ENCODE measurements at regions not wholly inside any gene's neighbourhood (a gene's known extent, or its start where the extent isn't known, plus 50 kb on each side); places are given as distances from the start of the nearest gene placed in this dataset.

GRCh38 chr1:14039582-14040430 lies 339.8 kb downstream of the PRDM2 start:
- no peak for DNase-seq (ENCODE audit: low spot score)

DNA sequence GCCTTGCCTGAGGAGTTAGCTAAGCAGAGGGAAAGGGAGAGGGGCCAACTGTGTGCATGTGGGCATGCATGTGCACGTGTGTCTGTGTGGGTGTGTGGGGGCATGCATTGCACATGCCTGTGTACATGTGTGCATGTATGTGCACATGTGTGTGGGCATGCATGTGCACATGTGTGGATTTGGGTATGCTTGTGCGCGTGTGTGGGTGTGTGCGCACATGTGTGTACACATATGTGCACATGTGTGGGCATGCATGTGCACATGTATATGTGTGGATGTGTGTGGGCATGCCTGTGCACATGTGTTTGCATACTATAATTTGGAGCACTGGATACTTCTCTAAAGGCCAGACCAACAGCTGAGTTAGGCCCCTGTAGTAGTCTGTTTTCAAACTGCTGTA lies 350.0 kb downstream of the PRDM2 start:
- DNase-seq (ENCODE audit: low spot score) = no peak

DNA sequence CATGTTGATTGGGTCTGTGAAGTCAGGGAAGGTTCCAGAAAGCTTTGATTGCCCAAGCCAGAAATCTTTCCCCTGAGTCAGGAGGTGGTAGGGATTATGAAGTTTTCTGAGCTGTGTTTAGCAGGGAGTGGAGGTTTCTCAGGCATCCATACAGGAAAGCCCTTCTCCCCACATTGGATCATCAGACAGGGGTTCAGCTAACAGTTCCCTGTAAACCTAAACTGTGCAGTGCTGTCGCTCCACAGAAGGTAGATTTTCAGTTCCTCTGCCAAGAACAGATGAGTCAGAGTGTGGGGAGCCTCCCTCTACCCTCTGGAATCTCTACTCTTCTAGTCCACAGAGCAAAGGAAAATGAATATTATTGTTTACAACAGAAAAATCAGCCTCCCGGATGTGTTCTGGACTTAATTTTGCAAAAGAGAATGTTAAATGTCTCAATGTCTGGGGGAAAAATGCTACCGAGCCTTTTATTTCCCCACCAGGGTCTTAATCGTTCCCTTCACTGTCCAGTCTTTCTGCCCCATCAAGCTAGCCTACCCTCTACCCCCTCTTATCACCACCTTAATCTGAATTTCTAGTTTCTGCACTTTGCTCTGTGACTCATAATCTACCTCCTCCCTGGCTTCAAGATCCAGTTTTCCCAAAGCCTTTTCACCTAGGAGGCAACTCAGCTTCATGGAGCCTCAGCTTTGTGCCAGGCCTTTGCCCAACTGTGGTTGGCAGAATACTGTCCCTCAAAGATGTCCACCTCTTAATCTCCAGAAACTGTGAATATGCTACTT lies 355.6 kb downstream of the PRDM2 start:
- no peak for DNase-seq (ENCODE audit: low spot score)

DNA sequence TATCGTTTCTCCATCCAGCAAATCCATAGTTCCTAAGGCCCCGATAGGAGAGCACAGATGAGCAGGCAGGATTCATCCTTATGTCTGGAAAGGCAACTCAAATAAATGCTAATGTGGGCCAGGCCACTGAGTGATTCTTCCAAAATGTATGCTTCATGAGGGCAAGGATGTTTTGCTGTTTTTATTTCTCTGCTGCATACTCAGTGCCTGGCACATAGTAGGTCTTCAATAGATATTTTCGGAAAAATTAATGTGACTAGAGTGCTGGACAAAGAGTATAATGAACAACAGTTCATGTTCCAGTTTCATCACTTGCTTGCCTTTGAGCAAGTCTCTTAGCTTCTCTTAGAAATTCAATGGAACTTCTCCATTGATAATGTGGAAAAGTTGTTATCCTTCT lies 357.7 kb downstream of the PRDM2 start:
- DNase-seq (ENCODE audit: low spot score) = no peak

DNA sequence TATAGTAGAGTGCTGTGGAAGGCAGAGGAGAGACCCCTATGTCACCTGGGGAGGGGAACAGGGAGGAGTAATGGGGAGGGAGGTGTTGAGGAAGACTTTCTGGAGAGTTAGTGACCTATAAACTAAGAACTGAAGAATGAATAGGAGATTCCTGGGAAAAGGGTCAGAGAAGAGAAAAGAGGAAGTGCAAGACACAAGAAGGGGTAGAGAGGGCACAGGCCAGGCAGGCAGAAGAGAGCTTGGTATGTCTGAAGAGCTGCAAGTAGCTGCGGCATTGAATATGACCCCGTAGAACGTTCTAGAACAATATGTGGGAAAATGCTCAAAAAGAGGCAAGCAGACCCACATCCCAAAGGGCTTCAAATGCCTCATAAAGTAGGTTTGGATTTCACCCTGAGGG lies 361.2 kb downstream of the PRDM2 start:
- no peak for DNase-seq (ENCODE audit: low spot score)

DNA sequence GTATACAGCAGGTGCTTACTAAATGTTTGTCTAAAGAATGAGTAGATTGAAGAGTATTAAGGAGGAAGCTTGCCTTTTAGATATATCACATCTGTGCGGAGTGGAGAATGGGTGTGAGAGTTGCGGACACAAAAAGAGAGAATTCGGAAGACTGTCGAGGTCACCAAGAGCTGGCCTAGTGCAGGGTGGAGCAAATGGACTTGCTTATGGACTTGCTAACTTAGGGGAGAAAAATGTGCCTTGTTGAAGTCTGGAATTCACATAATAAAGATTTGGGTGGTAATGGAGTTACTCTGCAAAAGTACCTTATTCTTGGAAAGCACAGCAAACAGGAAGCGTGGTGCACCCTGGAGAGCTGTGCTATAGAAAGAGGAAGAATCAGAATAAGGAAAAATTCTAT lies 361.7 kb downstream of the PRDM2 start:
- DNase-seq (ENCODE audit: low spot score) = no peak

DNA sequence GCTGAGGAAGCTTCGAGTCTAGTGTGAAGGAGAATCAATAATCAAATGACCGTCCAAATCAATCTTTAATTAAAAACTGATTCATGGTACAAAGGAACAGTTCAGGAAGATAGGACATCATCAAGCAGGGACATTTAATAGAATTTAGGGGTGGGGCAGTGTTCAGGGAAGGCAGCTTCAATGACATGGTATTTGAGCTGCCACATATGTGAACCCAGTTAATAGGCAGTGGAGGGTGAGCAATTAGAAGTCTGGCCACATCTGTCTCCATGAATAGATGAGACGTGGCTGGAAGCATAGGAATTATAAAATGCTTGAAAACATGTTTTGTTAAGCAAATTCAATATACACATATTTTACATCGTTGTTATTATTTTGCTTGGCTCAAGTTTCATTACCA lies 362.7 kb downstream of the PRDM2 start:
- no peak for DNase-seq (ENCODE audit: low spot score)

DNA sequence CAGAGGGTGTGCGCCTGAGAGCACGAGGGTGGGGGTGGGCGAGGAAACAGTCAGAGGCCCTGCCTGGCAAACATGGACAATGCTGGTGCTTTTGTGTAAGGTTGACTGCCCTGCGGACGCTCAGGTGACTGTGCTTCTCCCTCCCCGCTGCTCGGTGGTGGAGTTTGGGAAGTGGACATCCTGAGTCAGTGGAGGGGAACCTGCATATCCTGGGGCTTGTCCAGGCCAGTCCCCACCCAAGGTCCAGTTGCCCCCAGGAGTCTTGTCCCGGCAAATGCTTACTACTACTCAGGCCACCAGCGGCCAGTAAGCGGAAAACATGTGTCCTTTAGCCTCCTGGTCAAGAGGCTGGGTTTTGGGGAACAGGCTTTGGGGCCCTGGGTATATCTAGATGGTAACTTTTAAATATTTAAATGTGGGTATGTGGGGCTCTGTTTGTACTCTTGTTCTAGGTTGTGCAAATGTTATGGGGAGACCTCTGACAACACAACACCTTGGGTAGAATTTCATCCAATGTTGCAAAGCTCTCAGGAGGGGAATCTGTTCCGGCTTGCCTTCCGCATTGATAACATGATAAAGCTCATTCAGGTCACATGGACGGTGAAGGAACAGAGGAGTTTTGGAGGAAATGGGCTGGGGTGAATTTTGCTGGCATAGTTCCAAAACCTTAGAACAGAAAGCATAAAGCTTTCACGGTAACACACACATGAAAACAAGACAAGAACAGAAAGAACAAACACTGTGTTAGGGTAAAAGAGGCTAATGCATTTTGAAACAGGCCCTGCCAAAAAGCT lies 364.9 kb downstream of the PRDM2 start:
- no peak for DNase-seq (ENCODE audit: low spot score)

- DNase-seq (ENCODE audit: low spot score) = no peak
Measured at GRCh38 chr1:14065486-14065885, 365.5 kb downstream of the PRDM2 start.

- no peak for DNase-seq (ENCODE audit: low spot score)
Measured at GRCh38 chr1:14067036-14067435, 367.0 kb downstream of the PRDM2 start.

- DNase-seq (ENCODE audit: low spot score) = peak; percentile 45
Measured at GRCh38 chr1:14067711-14068110, 367.7 kb downstream of the PRDM2 start.

- DNase-seq (ENCODE audit: low spot score) = no peak
Measured at GRCh38 chr1:14071581-14071980, 371.6 kb downstream of the PRDM2 start.

DNA sequence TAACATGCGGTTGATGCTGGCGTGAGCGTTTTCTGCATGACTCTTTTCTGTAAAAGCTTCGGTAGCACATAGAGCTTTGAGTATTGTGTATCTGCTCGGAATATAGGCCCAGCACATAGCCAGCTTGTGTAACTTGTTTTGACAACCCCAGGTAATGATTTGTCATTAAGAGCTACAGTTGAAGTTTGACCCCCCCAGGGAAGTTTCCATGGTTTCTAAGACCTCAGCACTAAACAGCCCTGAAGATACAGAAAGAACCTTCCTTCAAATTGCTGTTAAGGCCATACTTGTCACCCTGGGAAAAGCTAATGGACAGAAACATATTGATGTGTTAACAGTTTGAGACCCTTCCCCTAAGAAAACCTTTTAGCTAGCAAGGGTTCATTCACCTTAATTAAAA lies 380.7 kb downstream of the PRDM2 start:
- DNase-seq (ENCODE audit: low spot score) = no peak

GRCh38 chr1:14082331-14082730 lies 382.3 kb downstream of the PRDM2 start:
- DNase-seq (ENCODE audit: low spot score) = no peak

DNA sequence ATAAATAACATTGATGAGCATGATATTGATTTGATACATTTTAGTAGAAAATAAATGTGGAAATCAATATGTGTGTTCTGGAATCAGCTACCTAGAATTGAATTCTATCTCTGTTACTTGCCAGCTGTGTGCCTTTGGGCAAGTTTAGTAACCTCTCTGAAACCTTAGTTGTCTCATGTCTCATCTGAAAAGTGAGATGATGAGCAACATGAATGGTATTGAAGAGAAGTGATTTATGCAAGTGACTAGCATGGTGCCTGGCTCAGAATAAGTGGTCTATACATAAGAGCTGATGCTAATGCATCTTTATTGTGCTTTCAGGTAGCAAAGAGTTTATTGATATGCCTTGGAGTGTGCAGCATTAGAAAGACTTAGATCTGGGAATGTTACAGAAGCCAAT lies 383.3 kb downstream of the PRDM2 start:
- DNase-seq (ENCODE audit: low spot score) = no peak

GRCh38 chr1:14083706-14084105 lies 383.7 kb downstream of the PRDM2 start:
- DNase-seq (ENCODE audit: low spot score) = no peak

DNA sequence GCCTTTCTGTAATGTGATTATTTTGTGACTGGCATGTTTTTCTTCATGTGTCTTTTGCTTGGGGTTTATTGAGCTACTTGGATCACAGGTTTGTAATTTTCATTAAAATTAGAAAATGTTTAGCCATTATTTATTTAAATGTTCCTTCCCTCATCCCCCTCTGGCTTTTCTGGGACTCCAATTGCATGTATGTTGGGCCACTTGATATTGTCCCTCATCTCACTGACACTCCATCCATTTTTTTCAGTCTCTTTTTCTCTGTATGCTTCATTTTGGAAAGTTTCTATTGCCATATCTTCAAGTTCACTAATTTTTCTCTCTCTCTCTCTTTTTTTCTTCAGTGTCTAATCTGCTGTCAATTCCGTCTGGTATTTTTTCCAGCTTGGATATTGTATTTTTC lies 390.1 kb downstream of the PRDM2 start:
- DNase-seq (ENCODE audit: low spot score) = no peak

DNA sequence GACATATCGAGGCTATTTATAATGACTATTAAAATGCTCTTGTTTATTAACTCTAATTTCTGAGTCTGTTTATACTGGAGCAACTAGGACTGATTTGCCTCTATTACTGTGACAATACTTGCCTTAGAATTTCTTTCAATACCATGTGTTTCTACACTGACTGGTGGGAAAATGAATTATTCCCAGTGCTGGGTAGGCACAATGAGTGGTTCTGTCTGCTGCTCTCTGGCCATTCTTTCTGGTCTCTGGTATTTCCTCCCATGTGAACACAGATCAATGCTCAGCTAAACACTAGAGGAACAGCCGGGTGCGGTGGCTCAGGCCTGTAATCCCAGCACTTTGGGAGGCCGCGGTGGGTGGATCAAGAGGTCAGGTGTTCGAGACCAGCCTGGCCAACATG lies 390.5 kb downstream of the PRDM2 start:
- DNase-seq (ENCODE audit: low spot score) = no peak

- DNase-seq (ENCODE audit: low spot score) = peak; percentile 16
Measured at GRCh38 chr1:14094611-14095400, 394.8 kb downstream of the PRDM2 start.

- DNase-seq (ENCODE audit: low spot score) = no peak
Measured at GRCh38 chr1:14098294-14098913, 398.4 kb downstream of the PRDM2 start.

DNA sequence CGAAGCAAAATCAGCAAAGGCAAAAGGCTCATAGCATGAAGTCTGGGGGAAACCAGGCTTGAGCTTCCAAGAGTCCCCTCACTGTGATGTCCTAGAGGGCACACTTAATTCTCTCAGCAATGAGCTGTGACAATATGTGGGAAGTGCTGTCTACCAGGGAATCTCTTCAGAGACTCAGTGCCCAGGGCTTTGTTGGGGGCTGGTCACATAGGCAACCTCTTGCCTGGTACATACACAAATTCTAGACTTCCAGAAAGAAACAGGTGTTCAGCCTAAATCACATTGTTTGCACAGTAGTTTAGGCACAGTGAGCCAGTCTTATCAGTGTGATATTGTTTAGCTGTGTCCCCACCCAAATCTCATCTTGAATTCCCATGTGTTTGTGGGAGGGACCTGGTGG lies 400.5 kb downstream of the PRDM2 start:
- no peak for DNase-seq (ENCODE audit: low spot score)

Measured in globus pallidus (tissue), 1 donor.